ENCODE measurements at regions not wholly inside any gene's neighbourhood (a gene's known extent, or its start where the extent isn't known, plus 50 kb on each side); places are given as distances from the start of the nearest gene placed in this dataset.

GRCh38 chr6:16061818-16062217, 67.1 kb upstream of the MYLIP start:
- intact Hi-C loops (cut with DNase I; ENCODE audit: low total_unique reads), result no loop called here
- H3K4me1 ChIP-seq, result no peaks in the 10 kb centered on the region
- DNase-seq, result no peak
- no peaks in the 10 kb centered on the region for H3K27me3 ChIP-seq
- TF ChIP-seq POLR2A (IDR thresholded peaks at IDR 0.05) (no peak), CTCF (IDR thresholded peaks at IDR 0.05) (no peak)
- no peaks in the 10 kb centered on the region for H3K9me3 ChIP-seq
- no peaks in the 10 kb centered on the region for H3K36me3 ChIP-seq
- H3K27ac ChIP-seq, result no peak overlapping the region
- no peak overlapping the region for H3K4me3 ChIP-seq

GRCh38 chr6:16060039-16060438, 68.8 kb upstream of the MYLIP start:
- Histone ChIP-seq H3K9me3 (no peaks in the 10 kb centered on the region), H3K4me3 (no peak overlapping the region), H3K4me1 (no peaks in the 10 kb centered on the region), H3K27ac (no peak overlapping the region), H3K27me3 (no peaks in the 10 kb centered on the region), H3K36me3 (no peaks in the 10 kb centered on the region)
- intact Hi-C loops (cut with DNase I; ENCODE audit: low total_unique reads), result no loop called here
- TF ChIP-seq POLR2A (IDR thresholded peaks at IDR 0.05), result no peak
- no peak for TF ChIP-seq CTCF (IDR thresholded peaks at IDR 0.05)
- DNase-seq, result no peak

- H3K27me3 ChIP-seq, result no peaks in the 10 kb centered on the region
- no peaks in the 10 kb centered on the region for H3K9me3 ChIP-seq
- H3K4me3 ChIP-seq, result no peak overlapping the region
- H3K27ac ChIP-seq, result no peak overlapping the region
- TF ChIP-seq POLR2A (IDR thresholded peaks at IDR 0.05), result no peak
- no peak for TF ChIP-seq CTCF (IDR thresholded peaks at IDR 0.05)
- H3K4me1 ChIP-seq, result no peaks in the 10 kb centered on the region
- no peaks in the 10 kb centered on the region for H3K36me3 ChIP-seq
- intact Hi-C loops (cut with DNase I; ENCODE audit: low total_unique reads), result no loop called here
- DNase-seq, result no peak
These were observed 69.4 kb upstream of the MYLIP start for GRCh38 chr6:16059496-16059895.

GRCh38 chr6:16058929-16059345, 69.9 kb upstream of the MYLIP start:
- Histone ChIP-seq H3K4me3 (no peak overlapping the region), H3K9me3 (no peaks in the 10 kb centered on the region), H3K36me3 (no peaks in the 10 kb centered on the region), H3K4me1 (no peaks in the 10 kb centered on the region), H3K27ac (peak overlapping the region in 1 of 2 donors; percentile 8), H3K27me3 (no peaks in the 10 kb centered on the region)
- intact Hi-C loops (cut with DNase I; ENCODE audit: low total_unique reads), result no loop called here
- DNase-seq, result no peak
- TF ChIP-seq POLR2A (IDR thresholded peaks at IDR 0.05), result no peak
- no peak for TF ChIP-seq CTCF (IDR thresholded peaks at IDR 0.05)

- TF ChIP-seq CTCF (IDR thresholded peaks at IDR 0.05), result no peak
- TF ChIP-seq POLR2A (IDR thresholded peaks at IDR 0.05), result no peak
- no peaks in the 10 kb centered on the region for H3K36me3 ChIP-seq
- no peaks in the 10 kb centered on the region for H3K9me3 ChIP-seq
- H3K4me3 ChIP-seq, result no peak overlapping the region
- no peaks in the 10 kb centered on the region for H3K4me1 ChIP-seq
- H3K27ac ChIP-seq, result peak overlapping the region in 1 of 2 donors; percentile 8
- H3K27me3 ChIP-seq, result no peaks in the 10 kb centered on the region
- intact Hi-C loops (cut with DNase I; ENCODE audit: low total_unique reads), result no loop called here
- peak in 1 of 2 donors; percentile 34 for DNase-seq
These were observed 70.5 kb upstream of the MYLIP start for GRCh38 chr6:16058201-16058928.

Data from uterus (tissue), 3 donors.